BLaER1 (cell line): ENCODE measurements at regions not wholly inside any gene's neighbourhood (a gene's known extent, or its start where the extent isn't known, plus 50 kb on each side); places are given as distances from the start of the nearest gene placed in this dataset.

Experiments used
- H3K27ac ChIP-seq: shearing (Covaris generic); formaldehyde crosslinking; 2 replicates; pipeline ENCODE4 v1.8.1; 2022
- H3K27me3 ChIP-seq: shearing (Covaris generic); formaldehyde crosslinking; 2 replicates; pipeline ENCODE4 v1.8.1; 2022
- H3K36me3 ChIP-seq: shearing (Covaris generic); formaldehyde crosslinking; 2 replicates; pipeline ENCODE4 v1.8.1; 2022
- H3K4me1 ChIP-seq: shearing (Covaris generic); formaldehyde crosslinking; 2 replicates; pipeline ENCODE4 v1.8.1; 2022
- H3K4me2 ChIP-seq: shearing (Covaris generic); formaldehyde crosslinking; 2 replicates; pipeline ENCODE4 v1.8.1; 2022
- H3K4me3 ChIP-seq: shearing (Covaris generic); formaldehyde crosslinking; 2 replicates; pipeline ENCODE4 v1.8.1; 2022
- H3K9ac ChIP-seq: shearing (Covaris generic); formaldehyde crosslinking; 2 replicates; pipeline ENCODE4 v1.8.1; 2022
- H3K9me3 ChIP-seq: shearing (Covaris generic); formaldehyde crosslinking; 2 replicates; pipeline ENCODE4 v1.8.1; 2022
- H4K20me1 ChIP-seq: shearing (Covaris generic); formaldehyde crosslinking; 2 replicates; pipeline ENCODE4 v1.8.1; 2022
- Cebpa-rat ChIP-seq: shearing (Covaris generic); IDR thresholded peaks from 2 replicates; pipeline ENCODE4 v1.8.1; 2022

DNA sequence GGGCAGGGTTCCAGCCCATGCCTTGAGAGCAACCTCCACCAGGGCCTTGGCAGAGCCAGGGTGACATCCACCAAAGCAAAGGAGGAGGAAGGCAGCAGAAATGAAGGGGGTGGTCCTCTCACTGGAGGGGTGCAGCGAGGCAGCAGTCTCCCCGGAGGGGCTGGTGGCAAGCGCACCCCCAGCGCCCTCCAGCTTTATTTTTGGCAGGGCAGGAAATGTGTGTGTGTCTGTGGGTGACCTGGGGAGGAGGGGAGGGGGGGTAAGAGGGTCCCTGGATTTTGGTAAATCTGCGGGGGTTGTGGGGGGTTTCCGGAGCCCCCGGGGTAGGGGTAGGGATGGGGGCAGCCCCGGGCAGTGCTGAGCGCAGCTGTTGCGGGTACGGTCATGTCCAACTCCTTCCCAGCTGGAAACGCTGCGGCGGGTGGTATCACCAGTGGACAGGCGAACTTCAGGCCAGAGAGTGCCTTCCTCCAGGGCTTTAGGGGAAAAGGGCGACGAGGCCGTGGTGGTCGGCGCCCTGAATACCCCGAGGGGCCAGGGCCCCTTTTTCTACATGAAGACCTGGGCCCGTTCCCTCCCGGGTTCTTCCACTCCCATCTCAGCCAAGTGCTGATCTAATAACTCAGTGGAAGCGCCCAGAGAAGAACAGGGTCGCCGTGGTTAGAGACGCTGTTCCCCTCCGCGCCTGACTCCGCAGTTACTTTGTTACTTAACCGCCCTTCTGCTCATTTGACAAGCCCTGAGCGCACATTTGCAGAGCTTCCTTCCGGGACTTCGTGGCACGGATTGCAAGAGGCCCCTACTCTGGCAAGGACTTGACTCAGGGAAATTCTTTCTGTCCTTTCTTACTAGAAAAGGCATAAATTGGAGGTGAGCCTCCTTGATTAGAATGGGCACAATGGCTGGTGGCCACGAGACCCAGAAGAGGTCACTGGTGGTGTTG is 55.2 kb downstream of the FOS start:
- peak overlapping the region; percentile 81 for H3K9ac ChIP-seq
- H3K9me3 ChIP-seq: peaks cover 14% of the 10 kb centered on the region
- H3K36me3 ChIP-seq: no peaks in the 10 kb centered on the region
- H3K27me3 ChIP-seq: no peaks in the 10 kb centered on the region
- H3K4me1 ChIP-seq: peaks cover 48% of the 10 kb centered on the region
- H3K27ac ChIP-seq: peak overlapping the region; percentile 93
- H3K4me2 ChIP-seq: peak overlapping the region; percentile 90
- peak overlapping the region; percentile 62 for H3K4me3 ChIP-seq
- peak; percentile 50; the same call in 1 of the 2 replicates for TF ChIP-seq Cebpa-rat
- no peaks in the 10 kb centered on the region for H4K20me1 ChIP-seq

DNA sequence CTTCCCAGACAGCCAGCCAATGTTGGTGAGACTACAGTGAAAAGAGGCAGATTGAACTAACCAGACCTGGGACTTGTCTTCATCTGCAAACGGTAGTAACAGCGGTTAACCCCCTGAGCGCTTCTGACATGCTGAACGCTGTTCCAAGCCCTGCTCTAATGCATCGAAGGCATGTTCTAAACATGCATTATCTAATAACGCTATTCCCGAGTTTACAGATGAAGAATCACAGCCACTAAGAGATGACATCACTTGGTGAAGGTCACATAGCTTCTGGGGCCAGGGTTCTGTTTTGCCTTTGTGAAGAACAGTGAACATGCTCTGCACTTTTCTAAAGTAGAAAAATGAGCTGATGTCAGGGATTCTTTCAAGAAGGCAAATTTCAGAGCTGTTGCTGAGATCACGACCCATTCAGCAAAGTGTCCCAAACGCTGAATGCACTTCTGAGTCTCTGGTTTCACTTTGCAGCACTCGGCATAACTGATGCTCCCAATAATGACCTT is 56.0 kb downstream of the FOS start:
- Histone ChIP-seq H3K9me3 (peaks cover 14% of the 10 kb centered on the region), H4K20me1 (no peaks in the 10 kb centered on the region), H3K4me2 (peak overlapping the region; percentile 90), H3K4me3 (peak overlapping the region; percentile 62), H3K27me3 (no peaks in the 10 kb centered on the region), H3K27ac (peak overlapping the region; percentile 93), H3K9ac (peak overlapping the region; percentile 81), H3K36me3 (no peaks in the 10 kb centered on the region), H3K4me1 (peaks cover 52% of the 10 kb centered on the region)
- TF ChIP-seq Cebpa-rat: no peak

DNA sequence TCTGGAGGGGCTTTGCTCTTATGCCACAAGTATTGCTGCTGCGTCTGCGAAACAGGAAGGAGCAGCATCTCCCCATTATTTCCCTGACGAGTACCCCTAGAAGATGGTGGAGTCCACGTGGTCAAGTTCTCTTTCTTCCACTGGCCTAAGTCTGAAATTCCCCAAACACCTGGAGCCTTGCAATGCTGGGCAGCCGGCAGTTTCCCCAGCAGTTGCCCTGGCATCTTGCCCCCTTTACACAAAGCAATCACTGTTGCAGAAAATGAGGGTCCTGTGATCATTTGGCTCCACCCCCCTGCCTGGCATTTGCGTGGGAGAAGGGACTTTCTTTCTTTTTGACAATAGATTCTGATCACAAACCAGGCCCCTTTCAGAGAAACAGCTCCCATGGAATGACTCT is 56.9 kb downstream of the FOS start:
- Histone ChIP-seq H3K9ac (no peak overlapping the region), H3K4me1 (peaks cover 61% of the 10 kb centered on the region), H3K36me3 (no peaks in the 10 kb centered on the region), H3K27me3 (no peaks in the 10 kb centered on the region), H3K27ac (peak overlapping the region; percentile 93), H4K20me1 (no peaks in the 10 kb centered on the region), H3K4me2 (peak overlapping the region; percentile 90), H3K9me3 (peaks cover 14% of the 10 kb centered on the region), H3K4me3 (no peak overlapping the region)
- no peak for TF ChIP-seq Cebpa-rat

DNA sequence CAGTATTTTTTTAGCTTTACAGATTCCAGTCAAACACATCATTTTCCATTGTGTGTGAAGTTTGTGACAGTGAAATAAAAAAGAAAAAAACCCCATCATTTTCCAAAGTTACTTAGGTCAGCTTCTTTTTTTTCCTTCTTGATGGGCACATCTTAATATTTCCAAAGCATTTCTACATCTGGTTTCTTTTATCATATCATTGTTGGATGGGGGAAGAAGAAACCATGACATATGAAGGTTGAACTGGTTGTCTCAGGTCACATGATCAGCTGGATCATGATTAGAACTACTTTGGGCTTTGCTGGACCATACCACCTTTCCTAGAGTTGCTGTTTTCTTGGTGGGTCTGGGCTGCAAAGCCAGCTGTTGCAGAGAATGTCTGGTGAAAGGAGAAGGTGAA is 59.8 kb downstream of the FOS start:
- no peak for TF ChIP-seq Cebpa-rat
- no peak overlapping the region for H3K27ac ChIP-seq
- peaks cover 14% of the 10 kb centered on the region for H3K9me3 ChIP-seq
- no peaks in the 10 kb centered on the region for H3K36me3 ChIP-seq
- H3K4me2 ChIP-seq: no peak overlapping the region
- no peaks in the 10 kb centered on the region for H3K27me3 ChIP-seq
- H3K4me1 ChIP-seq: peaks cover 67% of the 10 kb centered on the region
- no peaks in the 10 kb centered on the region for H4K20me1 ChIP-seq
- no peak overlapping the region for H3K9ac ChIP-seq
- no peak overlapping the region for H3K4me3 ChIP-seq

DNA sequence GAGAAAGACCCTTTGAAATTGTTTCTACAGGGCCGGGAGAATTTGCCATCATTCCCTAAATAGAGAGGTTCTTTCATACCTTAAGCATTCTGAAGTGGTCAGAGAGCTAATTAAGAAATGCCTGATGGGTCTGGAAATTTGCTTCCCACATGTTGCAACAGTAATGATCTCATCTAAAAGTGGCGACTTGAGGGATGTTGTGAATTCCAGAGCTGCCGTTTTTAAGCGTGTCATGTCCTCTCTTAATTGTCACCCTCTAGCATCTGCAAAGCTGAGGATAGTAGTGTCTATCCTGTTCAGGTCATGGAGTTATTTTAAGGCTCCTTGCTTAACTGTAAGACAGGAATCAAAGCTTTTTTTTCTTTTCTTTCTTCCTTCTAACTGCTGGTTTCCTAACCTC is 60.4 kb downstream of the FOS start:
- Histone ChIP-seq H4K20me1 (no peaks in the 10 kb centered on the region), H3K4me3 (no peak overlapping the region), H3K27ac (no peak overlapping the region), H3K9me3 (peaks cover 14% of the 10 kb centered on the region), H3K27me3 (no peaks in the 10 kb centered on the region), H3K4me1 (peaks cover 60% of the 10 kb centered on the region), H3K9ac (no peak overlapping the region), H3K4me2 (0 out of 2 replicates have a peak overlapping the region, but pooled peaks have one; percentile 6), H3K36me3 (no peaks in the 10 kb centered on the region)
- TF ChIP-seq Cebpa-rat: no peak

DNA sequence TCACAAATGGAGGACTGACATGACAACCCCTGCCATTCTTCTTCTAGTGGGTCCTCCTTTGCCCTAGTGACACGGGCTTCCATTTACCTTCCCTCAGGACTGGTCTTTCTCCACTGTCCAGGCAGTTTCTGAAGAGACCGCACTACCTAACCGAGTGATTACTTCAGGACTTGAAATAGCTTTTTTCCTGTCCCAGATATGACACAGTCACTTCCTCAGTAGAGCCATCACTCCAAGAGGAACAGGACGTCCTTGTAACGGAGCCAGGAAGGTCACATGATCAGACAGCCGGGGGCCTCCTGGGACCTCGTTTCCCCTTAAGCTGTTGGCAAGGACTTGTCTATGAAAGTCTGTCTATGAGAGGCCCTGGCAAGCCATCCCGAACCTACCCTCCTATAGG is 62.3 kb downstream of the FOS start:
- no peak overlapping the region for H3K9ac ChIP-seq
- no peaks in the 10 kb centered on the region for H3K36me3 ChIP-seq
- peak overlapping the region; percentile 65 for H3K27ac ChIP-seq
- no peaks in the 10 kb centered on the region for H3K27me3 ChIP-seq
- no peak for TF ChIP-seq Cebpa-rat
- H3K4me3 ChIP-seq: peak overlapping the region; percentile 21; the same call in 1 of the 2 replicates
- peak overlapping the region; percentile 78 for H3K4me2 ChIP-seq
- no peaks in the 10 kb centered on the region for H4K20me1 ChIP-seq
- peaks cover 47% of the 10 kb centered on the region for H3K4me1 ChIP-seq
- H3K9me3 ChIP-seq: peaks cover 21% of the 10 kb centered on the region

DNA sequence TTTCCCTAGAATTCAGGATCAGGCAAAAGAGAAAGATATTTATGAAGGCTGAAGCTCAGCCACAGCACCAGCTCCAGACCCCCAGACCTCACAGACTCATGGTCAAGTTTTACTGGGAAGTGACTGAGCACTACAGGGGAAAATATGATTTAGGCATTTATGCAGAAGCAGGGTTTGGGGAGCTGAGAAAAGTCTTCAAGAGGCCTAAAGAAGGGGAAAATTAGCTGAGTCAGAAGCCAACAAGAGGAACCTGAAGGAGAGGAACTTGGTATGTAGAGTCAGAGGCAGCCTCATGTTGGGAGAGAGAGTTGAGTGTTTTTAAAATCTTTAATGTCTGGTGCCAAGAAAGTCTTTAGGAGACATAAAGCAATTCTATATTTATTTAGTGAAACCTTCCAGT is 63.0 kb downstream of the FOS start:
- Histone ChIP-seq H3K4me1 (peaks cover 51% of the 10 kb centered on the region), H3K9me3 (peaks cover 21% of the 10 kb centered on the region), H3K27ac (peak overlapping the region; percentile 55), H3K4me3 (0 out of 2 replicates have a peak overlapping the region, but pooled peaks have one; percentile 21), H3K9ac (0 out of 2 replicates have a peak overlapping the region, but pooled peaks have one; percentile 12), H3K27me3 (no peaks in the 10 kb centered on the region), H3K4me2 (peak overlapping the region; percentile 78), H3K36me3 (no peaks in the 10 kb centered on the region), H4K20me1 (no peaks in the 10 kb centered on the region)
- TF ChIP-seq Cebpa-rat: no peak

DNA sequence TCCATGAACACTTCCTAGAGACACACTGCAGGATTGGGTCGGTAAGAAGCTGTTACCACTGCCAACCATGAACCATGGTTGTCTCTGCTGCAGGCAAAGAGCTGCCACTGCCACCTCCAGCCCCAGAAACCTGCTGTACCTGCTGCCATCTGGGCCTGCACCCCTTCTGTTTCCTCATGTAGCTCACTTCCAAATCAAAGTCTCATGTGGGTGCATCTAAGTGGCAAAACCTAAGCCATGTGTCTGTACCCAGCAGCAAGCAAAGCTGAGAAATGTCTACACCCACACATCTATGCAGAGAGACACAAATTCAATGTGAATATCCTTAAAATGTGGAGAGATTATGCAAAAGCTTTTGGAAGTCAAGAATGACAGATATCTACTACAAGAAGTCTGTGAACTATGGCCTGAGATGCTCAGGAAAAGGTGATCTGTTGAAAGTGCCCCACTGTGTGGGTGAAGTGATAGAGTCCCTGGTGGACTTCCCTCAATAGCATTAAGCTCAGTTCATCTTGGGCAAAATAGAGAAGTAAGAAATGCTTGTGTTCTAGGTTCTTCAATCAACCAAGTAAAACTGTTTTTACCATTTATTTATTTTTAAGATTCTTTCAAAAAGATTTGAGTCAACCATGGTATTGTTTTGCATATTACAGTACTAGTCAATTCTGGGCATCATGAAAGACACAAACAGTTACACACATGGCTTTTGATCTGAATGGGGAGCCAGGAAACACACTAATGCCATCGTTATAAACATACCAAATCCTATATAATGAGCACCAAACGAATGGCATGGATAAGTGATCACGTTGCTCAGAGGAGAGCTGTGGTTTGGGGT is 64.4 kb downstream of the FOS start:
- Histone ChIP-seq H3K9me3 (peaks cover 8% of the 10 kb centered on the region), H3K27ac (no peak overlapping the region), H3K27me3 (no peaks in the 10 kb centered on the region), H3K4me3 (no peak overlapping the region), H3K36me3 (no peaks in the 10 kb centered on the region), H3K4me1 (peaks cover 51% of the 10 kb centered on the region), H3K9ac (no peak overlapping the region), H4K20me1 (no peaks in the 10 kb centered on the region), H3K4me2 (no peak overlapping the region)
- TF ChIP-seq Cebpa-rat: no peak

DNA sequence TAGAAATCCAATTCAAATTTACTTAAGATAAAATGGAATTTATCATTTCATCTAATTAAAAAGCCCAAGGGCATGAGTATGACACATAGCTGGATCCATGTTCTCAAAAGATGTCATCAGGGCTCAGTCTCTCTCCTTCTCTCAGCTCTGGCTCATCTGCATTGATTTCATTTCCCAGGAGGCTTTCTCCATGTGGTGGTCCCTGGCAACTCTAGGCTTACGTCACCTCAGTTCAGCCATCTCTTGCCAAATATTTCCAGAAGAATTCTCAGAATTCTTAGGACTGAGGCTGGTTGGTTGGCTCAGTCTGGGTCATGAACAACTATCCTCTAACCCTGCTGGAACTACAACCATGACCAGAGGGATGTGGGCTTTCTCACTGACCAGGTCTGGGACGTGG is 65.3 kb downstream of the FOS start:
- no peak for TF ChIP-seq Cebpa-rat
- no peaks in the 10 kb centered on the region for H3K27me3 ChIP-seq
- no peaks in the 10 kb centered on the region for H3K36me3 ChIP-seq
- H3K27ac ChIP-seq: no peak overlapping the region
- peaks cover 7% of the 10 kb centered on the region; the same call in 1 of the 2 replicates for H3K9me3 ChIP-seq
- no peaks in the 10 kb centered on the region for H4K20me1 ChIP-seq
- H3K4me2 ChIP-seq: no peak overlapping the region
- no peak overlapping the region for H3K4me3 ChIP-seq
- H3K9ac ChIP-seq: no peak overlapping the region
- peaks cover 51% of the 10 kb centered on the region for H3K4me1 ChIP-seq
